Activated CD4-positive, alpha-beta T cell treated with anti-CD3 and anti-CD28 coated beads, Interleukin-2, amount 10 ng/mL, durations not matched to agents 7 days and 5 days (primary cell): ENCODE measurements at regions not wholly inside any gene's neighbourhood (a gene's known extent, or its start where the extent isn't known, plus 50 kb on each side); places are given as distances from the start of the nearest gene placed in this dataset.

Experiments used
- CTCF ChIA-PET: fragments of 350-600 bp; sonication (Branson Sonifier 250); formaldehyde crosslinking; loops from one replicate; lab custom pipeline; 2021; ENCODE audit warnings: antibody characterized with exemption; lab: Charles Lee
- POLR2A ChIA-PET: fragments of 350-600 bp; sonication (Branson Sonifier 250); formaldehyde crosslinking; loops from one replicate; lab custom pipeline; 2021; ENCODE audit warnings: antibody characterized with exemption; lab: Charles Lee
- DNase-seq: peaks from one replicate; pipeline ENCODE4 v3.0.0-alpha.2; 2020
- H3K27ac Mint-ChIP-seq: one replicate; pipeline ENCODE4 v1.8.0; 2021; ENCODE audit warnings: mild to moderate bottlenecking, moderate library complexity, mixed read lengths
- H3K27me3 Mint-ChIP-seq: one replicate; pipeline ENCODE4 v1.8.0; 2021; ENCODE audit warnings: mixed read lengths
- H3K36me3 Mint-ChIP-seq: one replicate; pipeline ENCODE4 v1.8.0; 2021; ENCODE audit warnings: low read depth, mixed read lengths
- H3K4me1 Mint-ChIP-seq: one replicate; pipeline ENCODE4 v1.8.0; 2021; ENCODE audit warnings: mixed read lengths
- H3K4me3 Mint-ChIP-seq: one replicate; pipeline ENCODE4 v1.8.0; 2021; ENCODE audit warnings: mild to moderate bottlenecking, moderate library complexity, mixed read lengths
- H3K9me3 Mint-ChIP-seq: one replicate; pipeline ENCODE4 v1.8.0; 2021; ENCODE audit warnings: mixed read lengths

DNA sequence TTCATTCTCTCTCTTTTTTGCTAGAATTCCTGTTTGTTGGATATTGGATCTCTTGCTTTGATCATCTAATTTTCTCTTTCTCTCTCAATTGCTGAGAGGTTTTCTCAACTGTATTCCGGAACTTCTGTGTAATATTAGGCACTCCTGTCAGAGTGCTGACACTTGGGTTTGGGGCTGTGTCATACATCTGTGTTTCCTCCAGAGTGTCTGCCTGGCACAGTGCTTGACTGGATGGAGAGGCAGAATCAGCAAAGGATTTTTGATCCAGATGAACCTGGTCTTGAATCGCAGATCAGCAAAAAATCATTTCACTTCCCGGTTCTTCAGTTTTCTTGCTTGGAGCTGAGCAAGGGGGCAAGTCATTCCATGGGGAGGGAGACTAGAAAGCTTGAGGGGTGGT lies 87.7 kb upstream of the CXCR4 start:
- Mint-ChIP-seq H3K4me3 (no peak overlapping the region), H3K27me3 (no peaks in the 10 kb centered on the region), H3K4me1 (peaks cover 6% of the 10 kb centered on the region), H3K9me3 (peaks cover 20% of the 10 kb centered on the region), H3K36me3 (peaks cover 1% of the 10 kb centered on the region), H3K27ac (no peak overlapping the region)
- no peak for DNase-seq
- POLR2A ChIA-PET: no interaction called here
- CTCF ChIA-PET: interaction anchor here (2.8 kb wide), 1 partner anchor 33 kb away, joined by 11 read pairs; no protein-coding TSS in a partner anchor

DNA sequence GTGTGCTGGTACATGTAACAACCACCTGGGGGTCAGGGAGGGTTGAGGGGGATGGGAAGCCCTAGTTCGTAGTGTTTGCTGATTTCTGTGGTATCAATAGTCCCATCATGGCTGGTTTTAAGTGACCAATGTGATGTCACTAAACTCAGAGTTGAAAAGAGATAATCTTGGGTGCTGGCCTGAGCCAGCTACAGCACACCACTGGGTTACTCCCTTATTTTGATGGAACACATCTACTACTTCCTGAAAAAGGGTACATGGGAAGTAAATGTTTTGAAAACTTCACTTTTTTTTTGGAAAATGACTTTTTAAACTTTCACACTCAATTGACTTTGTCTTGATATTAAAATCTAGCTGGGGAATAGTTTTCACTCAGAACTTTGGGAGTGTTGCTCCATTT lies 87.0 kb upstream of the CXCR4 start:
- Mint-ChIP-seq H3K4me3 (no peak overlapping the region), H3K9me3 (peaks cover 16% of the 10 kb centered on the region), H3K27ac (no peak overlapping the region), H3K4me1 (peaks cover 6% of the 10 kb centered on the region), H3K36me3 (peaks cover 1% of the 10 kb centered on the region), H3K27me3 (no peaks in the 10 kb centered on the region)
- ChIA-PET CTCF (no interaction called here), POLR2A (no interaction called here)
- DNase-seq: no peak

DNA sequence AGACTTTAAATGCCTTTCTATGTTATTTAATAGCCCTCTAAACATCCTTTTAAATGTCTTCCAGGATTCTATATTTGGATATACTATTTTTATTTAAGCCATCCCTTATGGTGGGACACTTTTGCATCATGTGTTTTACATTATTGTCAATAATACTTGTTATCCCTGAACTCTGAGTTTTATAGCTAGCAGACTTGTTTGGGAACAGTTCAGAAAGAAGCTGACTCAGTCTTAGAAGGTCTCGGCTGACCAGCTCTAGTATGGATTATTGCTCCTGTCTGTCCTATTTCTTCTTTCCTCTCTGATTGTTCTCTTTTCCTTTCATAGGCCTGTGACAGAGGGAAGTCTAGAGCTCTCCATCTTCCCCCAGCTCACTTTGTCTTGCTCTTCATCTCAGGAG lies 77.3 kb upstream of the CXCR4 start:
- no peaks in the 10 kb centered on the region for H3K4me1 Mint-ChIP-seq
- DNase-seq: no peak
- CTCF ChIA-PET: no interaction called here
- H3K9me3 Mint-ChIP-seq: peaks cover 12% of the 10 kb centered on the region
- POLR2A ChIA-PET: no interaction called here
- no peak overlapping the region for H3K4me3 Mint-ChIP-seq
- no peak overlapping the region for H3K27ac Mint-ChIP-seq
- peaks cover 4% of the 10 kb centered on the region for H3K36me3 Mint-ChIP-seq
- peaks cover 6% of the 10 kb centered on the region for H3K27me3 Mint-ChIP-seq

DNA sequence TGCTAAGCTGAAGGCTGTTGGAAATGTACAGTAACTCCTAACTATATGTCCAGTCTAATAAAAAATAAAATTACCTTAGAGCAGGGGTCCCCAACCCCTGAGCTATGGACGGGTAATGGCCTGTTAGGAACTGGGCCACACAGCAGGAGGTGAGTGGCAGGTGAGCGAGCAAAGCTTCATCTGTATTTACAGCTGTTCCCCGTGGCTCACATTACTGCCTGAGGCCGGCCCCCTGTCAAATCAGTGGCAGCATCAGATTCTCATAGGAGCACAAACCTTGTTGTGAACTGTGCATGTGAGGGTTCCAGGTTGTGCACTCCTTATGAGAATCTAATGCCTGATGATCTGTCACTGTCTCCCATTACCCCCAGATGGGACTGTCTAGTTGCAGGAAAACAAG lies 73.1 kb upstream of the CXCR4 start:
- ChIA-PET CTCF (interaction anchor here (0.8 to 0.9 kb wide), 2 partner anchors 10 to 28 kb away, joined by 3 to 4 read pairs; no protein-coding TSS in a partner anchor), POLR2A (no interaction called here)
- H3K4me1 Mint-ChIP-seq: no peaks in the 10 kb centered on the region
- no peak overlapping the region for H3K4me3 Mint-ChIP-seq
- no peak overlapping the region for H3K27ac Mint-ChIP-seq
- peaks cover 2% of the 10 kb centered on the region for H3K9me3 Mint-ChIP-seq
- no peak for DNase-seq
- H3K36me3 Mint-ChIP-seq: no peaks in the 10 kb centered on the region
- H3K27me3 Mint-ChIP-seq: no peaks in the 10 kb centered on the region

DNA sequence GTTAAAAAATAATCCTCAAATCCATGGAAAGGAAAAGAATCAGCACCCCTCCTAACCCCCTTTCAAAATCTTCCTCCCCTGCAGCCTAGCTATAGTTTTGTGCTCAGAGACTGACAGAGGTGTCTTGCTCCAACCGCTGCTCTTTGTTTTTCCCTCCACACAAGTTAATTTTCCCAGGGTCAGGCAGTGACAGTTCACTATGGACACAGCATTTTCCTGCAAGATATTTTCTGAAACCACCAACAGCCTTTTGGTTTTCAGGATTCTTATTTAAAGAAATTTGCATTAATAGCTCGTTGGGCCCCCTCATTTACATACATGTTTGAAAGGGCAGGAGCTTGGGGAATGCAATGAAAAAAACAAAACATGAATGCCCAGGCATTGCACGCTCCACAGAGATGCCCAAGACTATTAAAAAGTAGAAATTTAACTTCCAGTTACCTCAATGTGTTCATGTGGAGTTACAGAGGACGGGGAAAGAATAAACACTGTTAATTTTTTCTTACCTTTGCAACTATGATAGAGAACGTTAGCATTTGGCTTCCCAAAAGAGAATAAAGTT lies 71.4 kb upstream of the CXCR4 start:
- ChIA-PET CTCF (interaction anchor here (0.9 to 1.1 kb wide), 2 partner anchors 10 to 114 kb away, joined by 3 read pairs; no protein-coding TSS in a partner anchor), POLR2A (interaction anchor here (1.1 kb wide), 1 partner anchor 14 kb away, joined by 8 read pairs; no protein-coding TSS in a partner anchor)
- DNase-seq: no peak
- H3K36me3 Mint-ChIP-seq: no peaks in the 10 kb centered on the region
- H3K27ac Mint-ChIP-seq: no peak overlapping the region
- H3K4me1 Mint-ChIP-seq: no peaks in the 10 kb centered on the region
- H3K4me3 Mint-ChIP-seq: no peak overlapping the region
- no peaks in the 10 kb centered on the region for H3K27me3 Mint-ChIP-seq
- H3K9me3 Mint-ChIP-seq: peaks cover 8% of the 10 kb centered on the region

DNA sequence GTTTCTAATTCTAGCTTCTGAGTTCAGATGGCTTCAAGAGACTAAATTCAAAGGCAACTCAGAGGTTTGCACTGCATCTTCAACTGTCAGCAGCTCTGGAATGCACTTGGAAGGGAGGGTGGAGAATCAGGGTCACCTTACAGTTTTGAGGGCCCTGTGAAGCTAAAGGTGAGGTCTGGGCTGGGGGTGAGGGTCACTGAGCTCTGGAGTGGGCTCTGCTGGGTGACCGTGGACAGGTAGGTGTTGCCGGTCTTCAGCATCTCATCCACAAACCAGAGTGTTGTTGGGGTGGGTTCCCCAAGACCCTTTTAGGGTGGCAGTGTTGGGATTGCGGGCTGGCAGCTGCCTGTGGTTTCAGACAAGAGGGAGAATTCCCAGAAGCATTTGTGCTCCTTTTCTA lies 70.1 kb upstream of the CXCR4 start:
- CTCF ChIA-PET: no interaction called here
- H3K4me3 Mint-ChIP-seq: no peak overlapping the region
- no peaks in the 10 kb centered on the region for H3K4me1 Mint-ChIP-seq
- POLR2A ChIA-PET: no interaction called here
- peaks cover 8% of the 10 kb centered on the region for H3K9me3 Mint-ChIP-seq
- no peaks in the 10 kb centered on the region for H3K36me3 Mint-ChIP-seq
- DNase-seq: no peak
- H3K27me3 Mint-ChIP-seq: peaks cover 3% of the 10 kb centered on the region
- no peak overlapping the region for H3K27ac Mint-ChIP-seq

DNA sequence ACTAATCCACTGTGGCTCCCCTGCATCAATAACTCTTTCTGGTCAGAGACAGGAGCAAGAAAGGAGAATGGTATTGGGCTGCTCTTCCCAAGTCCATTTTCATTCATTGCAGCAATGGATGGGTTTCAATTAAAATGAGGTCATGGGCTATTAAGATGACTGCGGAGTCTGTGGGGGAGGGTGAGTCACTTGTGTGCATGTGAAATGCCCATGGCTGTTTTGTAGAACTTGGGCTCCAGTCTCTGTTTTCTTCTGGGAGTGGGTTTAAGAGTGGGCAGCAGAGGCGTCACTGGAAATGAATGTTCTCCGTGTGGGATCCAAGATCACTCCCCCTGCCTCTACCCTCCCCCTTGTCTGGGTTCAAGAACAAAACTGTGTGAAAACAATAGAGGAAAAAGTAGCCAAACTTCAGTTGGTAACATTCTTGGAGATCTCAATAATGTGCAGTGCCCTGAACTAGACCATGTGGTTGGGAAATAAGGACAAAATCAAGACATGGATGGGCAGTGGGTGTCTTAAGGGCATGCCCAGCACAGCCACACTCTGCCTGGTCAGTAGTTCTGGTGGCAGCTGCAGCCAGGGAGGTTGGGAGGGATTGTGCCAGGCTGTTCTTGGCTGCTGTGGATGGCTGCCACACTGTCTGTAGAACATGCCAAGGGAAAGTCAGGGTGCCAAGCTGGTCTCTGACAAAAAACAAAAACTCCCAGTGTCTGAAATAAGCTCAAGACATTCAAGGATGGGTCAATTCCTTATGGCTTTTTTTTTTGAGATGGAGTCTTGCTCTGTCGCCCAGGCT lies 68.2 kb upstream of the CXCR4 start:
- DNase-seq: no peak
- POLR2A ChIA-PET: no interaction called here
- H3K4me1 Mint-ChIP-seq: no peaks in the 10 kb centered on the region
- H3K27ac Mint-ChIP-seq: no peak overlapping the region
- peaks cover 3% of the 10 kb centered on the region for H3K27me3 Mint-ChIP-seq
- no peak overlapping the region for H3K4me3 Mint-ChIP-seq
- H3K9me3 Mint-ChIP-seq: peaks cover 7% of the 10 kb centered on the region
- no peaks in the 10 kb centered on the region for H3K36me3 Mint-ChIP-seq
- CTCF ChIA-PET: interaction anchor here (1.4 kb wide), 1 partner anchor 62 kb away, joined by 3 read pairs; no protein-coding TSS in a partner anchor

DNA sequence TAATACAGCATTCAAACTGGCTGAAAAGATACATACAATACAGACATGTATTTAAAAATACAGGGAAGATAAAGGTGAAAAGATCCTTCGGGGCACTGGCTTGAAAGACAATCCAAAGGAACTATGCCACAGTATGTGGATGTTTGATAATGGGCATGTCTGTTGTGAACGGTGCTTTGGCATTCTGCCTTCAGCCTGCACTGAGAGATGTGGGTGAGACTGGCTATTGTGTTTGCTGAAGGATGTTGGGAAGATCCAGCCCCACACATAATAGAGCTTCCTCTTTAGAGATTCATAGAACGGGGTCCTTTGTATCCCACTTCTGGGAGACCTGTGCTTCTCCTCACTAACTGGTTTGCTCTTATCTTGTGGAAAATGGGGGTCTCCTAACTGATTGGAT lies 65.1 kb upstream of the CXCR4 start:
- CTCF ChIA-PET: no interaction called here

DNA sequence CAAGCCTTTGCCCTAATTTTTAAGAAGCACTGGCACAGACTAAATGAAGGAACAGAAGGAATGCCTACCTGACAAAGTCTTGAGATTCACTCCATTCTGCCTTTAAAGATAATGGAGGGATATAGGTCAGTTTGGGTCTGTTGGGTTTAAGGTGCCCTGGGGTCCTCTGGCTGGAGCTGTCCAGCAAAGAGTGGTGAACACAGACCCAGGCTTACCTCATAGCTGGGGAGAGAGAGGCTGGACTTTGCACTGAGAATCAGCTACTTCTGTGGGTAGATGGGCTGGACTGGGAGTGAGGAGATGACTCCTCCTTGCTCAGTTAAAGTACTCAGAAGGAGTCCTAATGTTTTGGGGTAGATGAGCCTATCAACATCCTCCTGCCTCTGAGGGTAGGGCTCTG lies 64.4 kb upstream of the CXCR4 start:
- no peaks in the 10 kb centered on the region for H3K36me3 Mint-ChIP-seq
- H3K4me1 Mint-ChIP-seq: peaks cover 7% of the 10 kb centered on the region
- no peak for DNase-seq
- CTCF ChIA-PET: no interaction called here
- H3K27me3 Mint-ChIP-seq: peaks cover 3% of the 10 kb centered on the region
- no peak overlapping the region for H3K4me3 Mint-ChIP-seq
- H3K27ac Mint-ChIP-seq: no peak overlapping the region
- POLR2A ChIA-PET: no interaction called here
- peaks cover 9% of the 10 kb centered on the region for H3K9me3 Mint-ChIP-seq

More for the DNA sequence above, 65.1 kb upstream of the CXCR4 start:
- POLR2A ChIA-PET: no interaction called here
- Mint-ChIP-seq H3K9me3 (peaks cover 9% of the 10 kb centered on the region), H3K27me3 (peaks cover 3% of the 10 kb centered on the region), H3K27ac (no peak overlapping the region), H3K36me3 (no peaks in the 10 kb centered on the region), H3K4me1 (peaks cover 7% of the 10 kb centered on the region), H3K4me3 (no peak overlapping the region)
- no peak for DNase-seq

DNA sequence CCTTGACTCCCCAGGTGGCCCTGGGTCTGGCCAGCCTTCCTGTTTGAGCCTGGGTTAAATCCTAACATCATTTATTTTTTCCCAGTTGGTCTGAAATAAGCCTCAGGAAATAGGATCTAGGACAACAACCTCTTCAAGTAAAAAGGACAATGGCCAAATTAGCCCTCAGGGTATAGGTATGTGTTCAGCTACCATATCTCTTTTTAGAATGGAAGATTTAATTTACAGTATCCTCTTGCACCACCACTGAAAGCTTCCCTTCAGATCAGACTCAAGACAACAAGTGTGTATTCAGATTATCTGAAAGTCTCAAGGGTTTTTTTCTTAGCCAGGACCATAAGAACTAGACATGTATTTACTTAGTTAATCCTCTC lies 61.6 kb upstream of the CXCR4 start:
- no peak overlapping the region for H3K27ac Mint-ChIP-seq
- ChIA-PET CTCF (interaction anchor here (0.9 to 1.4 kb wide), 4 partner anchors 10 to 31 kb away, joined by 3 read pairs; no protein-coding TSS in a partner anchor), POLR2A (no interaction called here)
- peaks cover 7% of the 10 kb centered on the region for H3K27me3 Mint-ChIP-seq
- no peak for DNase-seq
- no peak overlapping the region for H3K4me3 Mint-ChIP-seq
- H3K9me3 Mint-ChIP-seq: peaks cover 14% of the 10 kb centered on the region
- H3K36me3 Mint-ChIP-seq: no peaks in the 10 kb centered on the region
- H3K4me1 Mint-ChIP-seq: peaks cover 7% of the 10 kb centered on the region

DNA sequence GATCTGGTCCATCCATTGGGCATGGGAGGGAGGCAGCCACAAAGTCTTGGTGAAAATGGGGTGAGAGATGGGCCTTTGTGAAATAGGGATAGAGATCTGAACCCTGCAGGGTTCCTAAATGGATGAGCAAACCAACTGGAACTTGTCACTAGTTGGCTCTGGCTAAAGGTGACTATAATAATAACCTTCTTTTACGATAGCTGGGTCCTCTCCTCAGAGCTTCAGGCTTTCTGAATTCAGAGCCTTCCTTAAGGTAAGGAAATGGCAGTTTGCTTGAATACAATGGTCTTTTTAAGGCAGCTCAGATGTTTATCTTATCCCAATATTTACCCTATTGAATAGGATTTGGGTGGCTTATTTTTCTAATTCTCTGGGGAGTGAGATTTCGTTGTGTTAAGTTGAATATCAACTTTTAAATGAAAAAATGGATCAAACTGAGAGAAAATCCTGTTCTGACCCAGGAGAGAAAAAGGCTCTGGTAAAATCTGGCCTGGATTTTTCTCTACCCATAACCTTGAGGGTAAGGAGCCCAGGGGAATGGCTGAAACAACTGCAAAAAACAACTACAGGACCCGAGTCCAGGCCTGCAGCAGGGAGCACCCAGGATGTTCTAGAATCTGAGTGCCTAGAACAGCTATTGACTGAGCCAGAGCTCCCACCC lies 61.1 kb upstream of the CXCR4 start:
- Mint-ChIP-seq H3K36me3 (no peaks in the 10 kb centered on the region), H3K27ac (no peak overlapping the region), H3K4me1 (peaks cover 7% of the 10 kb centered on the region), H3K4me3 (no peak overlapping the region), H3K27me3 (peaks cover 6% of the 10 kb centered on the region), H3K9me3 (peaks cover 11% of the 10 kb centered on the region)
- DNase-seq: no peak
- ChIA-PET CTCF (interaction anchor here (0.6 to 1.4 kb wide), 5 partner anchors 11 to 232 kb away, joined by 3 read pairs; no protein-coding TSS in a partner anchor), POLR2A (no interaction called here)

DNA sequence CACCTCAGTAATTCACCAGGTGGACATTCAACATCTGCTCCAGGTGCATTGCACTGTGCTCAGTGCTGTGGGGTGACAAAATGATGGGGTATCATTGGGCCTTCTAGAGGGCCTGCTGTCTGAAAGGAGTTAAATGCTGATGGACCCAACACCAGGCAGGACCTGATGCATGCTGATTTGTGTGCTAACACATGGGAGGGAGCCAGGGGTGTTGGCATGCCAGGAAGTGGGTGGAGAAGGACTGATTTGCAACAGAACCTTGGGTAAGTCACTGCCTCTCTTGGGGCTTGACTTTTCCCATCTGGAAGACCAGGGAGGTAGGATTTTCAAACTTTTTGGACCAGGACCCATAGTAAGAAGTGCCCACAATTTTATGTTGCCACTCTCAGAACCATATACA lies 57.9 kb upstream of the CXCR4 start:
- no peak for DNase-seq
- H3K36me3 Mint-ChIP-seq: no peaks in the 10 kb centered on the region
- H3K27me3 Mint-ChIP-seq: peaks cover 4% of the 10 kb centered on the region
- CTCF ChIA-PET: interaction anchor here (1.2 to 2.0 kb wide), 2 partner anchors 202 to 262 kb away, joined by 4 to 5 read pairs; no protein-coding TSS in a partner anchor
- peaks cover 11% of the 10 kb centered on the region for H3K9me3 Mint-ChIP-seq
- POLR2A ChIA-PET: interaction anchor here (0.9 kb wide), 1 partner anchor 13 kb away, joined by 8 read pairs; no protein-coding TSS in a partner anchor
- no peak overlapping the region for H3K27ac Mint-ChIP-seq
- no peak overlapping the region for H3K4me3 Mint-ChIP-seq
- peaks cover 16% of the 10 kb centered on the region for H3K4me1 Mint-ChIP-seq
